ENCODE measurements at regions not wholly inside any gene's neighbourhood (a gene's known extent, or its start where the extent isn't known, plus 50 kb on each side); places are given as distances from the start of the nearest gene placed in this dataset.

DNA sequence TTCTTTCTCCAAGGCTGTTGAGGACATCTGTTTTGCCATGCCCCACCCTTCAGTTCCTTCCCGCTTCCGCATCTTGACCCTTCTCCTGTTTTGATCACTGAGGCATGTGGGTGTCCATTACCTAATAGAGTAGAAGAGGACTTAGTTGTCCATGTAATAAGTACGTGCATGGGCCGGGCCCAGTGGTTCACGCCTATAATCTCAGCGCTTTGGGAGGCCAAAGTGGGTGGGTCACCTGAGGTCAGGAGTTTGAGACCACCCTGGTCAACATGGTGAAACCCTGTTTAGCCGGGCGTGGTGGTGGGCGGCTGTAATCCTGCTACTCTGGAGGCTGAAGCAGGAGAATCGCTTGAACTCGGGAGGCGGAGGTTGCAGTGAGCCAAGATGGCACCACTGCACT is 637.8 kb upstream of the EEF2KMT start (continued):
- no peak for TF ChIP-seq ATF3 (IDR thresholded peaks at IDR 0.05)
- TF ChIP-seq CBX3 (IDR thresholded peaks at IDR 0.05; ENCODE audit: low read depth) = no peak
- TF ChIP-seq CTCF (IDR thresholded peaks at IDR 0.05 in 2 of 3, conservative IDR thresholded peaks at IDR 0.05 in 1 of 3; ENCODE audit: borderline replicate concordance in 1 of 3, insufficient read depth in 1 of 3, low read depth in 2 of 3, low read length in 2 of 3) = no peak
- TF ChIP-seq EZH2phosphoT487 (IDR thresholded peaks at IDR 0.05; ENCODE audit: borderline replicate concordance) = no peak
- TF ChIP-seq TCF7L2 (IDR thresholded peaks at IDR 0.05; ENCODE audit: borderline replicate concordance, extremely low read depth, insufficient read depth, insufficient read length) = no peak

DNA sequence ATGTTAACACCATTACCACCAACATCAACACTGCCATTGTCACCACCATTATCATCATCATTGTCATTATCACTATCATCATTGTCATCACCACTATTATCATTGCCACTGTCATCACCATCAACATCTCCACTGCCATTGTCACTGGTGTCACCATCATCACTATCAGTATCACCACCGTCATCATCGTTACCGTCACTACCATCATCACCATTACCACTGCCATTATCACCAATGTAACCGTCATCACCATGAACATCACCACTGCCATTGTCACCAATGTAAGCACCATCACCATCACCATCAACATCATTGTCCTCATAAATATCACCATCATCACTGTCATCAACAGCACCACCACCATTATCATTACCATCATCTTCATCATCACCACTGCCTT is 633.2 kb upstream of the EEF2KMT start:
- ATAC-seq (no peak), DNase-seq (ENCODE audit: low read depth, low spot score) (no peak)
- no peaks in the 10 kb centered on the region for H3K4me1 ChIP-seq (ENCODE audit: control insufficient read depth in 1 of 2, insufficient read depth in 2 of 2, low read length in 2 of 2)
- no peaks in the 10 kb centered on the region for H3K9me2 ChIP-seq (ENCODE audit: insufficient read depth)
- no peaks in the 10 kb centered on the region for H3K79me2 ChIP-seq (ENCODE audit: insufficient read depth, low read length)
- H3K9me3 ChIP-seq (ENCODE audit: control insufficient read depth in 1 of 2, insufficient read depth in 1 of 2, low read depth in 1 of 2, low read length in 2 of 2) = peaks cover 0 to 13% of the 10 kb centered on the region in 2 experiments; a peak in 1 of 4 replicates
- H4K20me1 ChIP-seq (ENCODE audit: insufficient read depth) = no peaks in the 10 kb centered on the region
- H3K4me2 ChIP-seq (ENCODE audit: low read length) = no peak overlapping the region
- RAD21 ChIA-PET (ENCODE audit: low non-redundant PET in 1 of 2, low total read pairs in 2 of 2, uncharacterized antibody in 2 of 2, unreplicated experiment in 2 of 2) = no interaction called here
- BruUV-seq (replicated peaks) = no TSS peak
- no peaks in the 10 kb centered on the region for H3K27me3 ChIP-seq (ENCODE audit: insufficient read depth, low read length)
- no peak for TF ChIP-seq POLR2A (IDR thresholded peaks at IDR 0.05; ENCODE audit: borderline replicate concordance, extremely low read depth, insufficient read depth, insufficient read length)
- no peak for TF ChIP-seq ZFX (IDR thresholded peaks at IDR 0.05)
- no peak for TF ChIP-seq CEBPB (IDR thresholded peaks at IDR 0.05; ENCODE audit: low read depth)
- TF ChIP-seq EZH2phosphoT487 (IDR thresholded peaks at IDR 0.05; ENCODE audit: borderline replicate concordance) = no peak
- TF ChIP-seq CBX3 (IDR thresholded peaks at IDR 0.05; ENCODE audit: low read depth) = no peak
- TF ChIP-seq SP1 (IDR thresholded peaks at IDR 0.05; ENCODE audit: low read depth) = no peak
- TF ChIP-seq TCF7L2 (IDR thresholded peaks at IDR 0.05; ENCODE audit: borderline replicate concordance, extremely low read depth, insufficient read depth, insufficient read length) = no peak
- CTCF ChIA-PET = no interaction called here
- no peak overlapping the region for H3K9ac ChIP-seq (ENCODE audit: low read length)
- intact Hi-C loops (cut with micrococcal nuclease) = no loop called here
- H3K27ac ChIP-seq (ENCODE audit: low read depth, low read length) = no peak overlapping the region
- H2AFZ ChIP-seq (ENCODE audit: low read depth, low read length, poor library complexity, severe bottlenecking) = no peak overlapping the region
- POLR2A ChIA-PET = no interaction called here
- no peak overlapping the region for H3K4me3 ChIP-seq (replicated peaks in 1 of 2; ENCODE audit: low read depth in 1 of 2, low read length in 2 of 2)
- no peaks in the 10 kb centered on the region for H3K36me3 ChIP-seq (ENCODE audit: control insufficient read depth in 1 of 2, insufficient read depth in 2 of 2, low read length in 2 of 2)
